Prostate gland (tissue), 2 donors: ENCODE measurements at regions not wholly inside any gene's neighbourhood (a gene's known extent, or its start where the extent isn't known, plus 50 kb on each side); places are given as distances from the start of the nearest gene placed in this dataset.
"Not testable (repeated sequence)": the region's sequence is repeated elsewhere in the genome, so short reads cannot be mapped to it uniquely, and the experiment has no call there.

Experiments
- DNase-seq: peaks from one replicate; pipeline ENCODE4 v3.0.0-alpha.2; 2019; ENCODE audit warnings: low spot score
- H3K27ac ChIP-seq, 2 donors: fragments of 200-600 bp; sonication (generic); 2 replicates each; pipeline ENCODE4 v1.5.1; 2017 to 2019
- H3K27me3 ChIP-seq: fragments of 200-600 bp; sonication (generic); replicated peaks from 2 replicates; pipeline ENCODE4 v1.5.1; 2019; ENCODE audit not compliant: insufficient read depth
- H3K36me3 ChIP-seq, 2 donors: fragments of 200-600 bp; sonication (generic); 1 replicate in 1 of 2; 2 replicates in 1 of 2; pipeline versions ENCODE4 v1.5.1 to v1.8.1; 2017 to 2019
- H3K4me1 ChIP-seq: fragments of 200-600 bp; sonication (generic); replicated peaks from 2 replicates; pipeline ENCODE4 v1.5.1; 2019
- H3K4me3 ChIP-seq, 2 donors: fragments of 200-600 bp; sonication (generic); 2 replicates each; pipeline ENCODE4 v1.5.1; 2017 to 2019
- H3K9me3 ChIP-seq: fragments of 200-600 bp; sonication (generic); 2 replicates; pipeline ENCODE4 v1.5.1; 2017
- CTCF ChIP-seq, 4 experiments: fragments of 200-600 bp in 2 of 4; fragments of 450-650 bp in 2 of 4; sonication (generic) in 2 of 4; IDR thresholded peaks; 1 replicate in 3 of 4; 2 replicates in 1 of 4; pipeline ENCODE4 v1.5.1; 2016 to 2019; ENCODE audit warnings: antibody characterized with exemption in 4 of 4, mild to moderate bottlenecking in 2 of 4, moderate library complexity in 2 of 4
- POLR2A ChIP-seq: fragments of 450-650 bp; IDR thresholded peaks from one replicate; pipeline ENCODE4 v1.6.1; 2016; ENCODE audit warnings: antibody characterized with exemption, mild to moderate bottlenecking
- POLR2AphosphoS5 ChIP-seq: sonication (generic); formaldehyde crosslinking; IDR thresholded peaks from one replicate; pipeline ENCODE4 v1.6.1; 2017; ENCODE audit warnings: antibody characterized with exemption
- WGBS: methylation state at CpG from one replicate; pipeline ENCODE4 v1.1.5; 2018; 5-methylcytosine and 5-hydroxymethylcytosine counted together
- intact Hi-C: fragments of 100-400 bp; cut with DNase I; formaldehyde crosslinking; loops from one replicate; pipeline ENCODE4 v1.14.2; 2022

- Histone ChIP-seq H3K27ac (no peak overlapping the region), H3K27me3 (no peaks in the 10 kb centered on the region), H3K9me3 (no peaks in the 10 kb centered on the region), H3K4me1 (peaks cover 3% of the 10 kb centered on the region), H3K4me3 (no peak overlapping the region), H3K36me3 (no peaks in the 10 kb centered on the region)
- intact Hi-C loops = no loop called here
- TF ChIP-seq POLR2AphosphoS5 = no peak
- TF ChIP-seq POLR2A = no peak
- no peak for TF ChIP-seq CTCF (IDR thresholded peaks at IDR 0.05)
- DNase-seq = no peak
Measured at GRCh38 chr1:232316864-232317263, 313.1 kb downstream of the SIPA1L2 start.

- intact Hi-C loops, H3K4me1 ChIP-seq, H3K36me3 ChIP-seq, H3K9me3 ChIP-seq, H3K27me3 ChIP-seq, H3K27ac ChIP-seq, H3K4me3 ChIP-seq, DNase-seq: not testable (repeated sequence)
- WGBS = 95% methylated on average over 15 of the region's 15 CpGs
Measured at GRCh38 chr1:232313876-232314275, 316.1 kb downstream of the SIPA1L2 start.

GRCh38 chr1:232310541-232310940, 319.4 kb downstream of the SIPA1L2 start:
- WGBS = 81% methylated on average over 5 of the region's 5 CpGs
- Histone ChIP-seq H3K36me3 (no peaks in the 10 kb centered on the region), H3K9me3 (no peaks in the 10 kb centered on the region), H3K27me3 (no peaks in the 10 kb centered on the region), H3K4me1 (peaks cover 5% of the 10 kb centered on the region), H3K27ac (no peak overlapping the region), H3K4me3 (no peak overlapping the region)
- intact Hi-C loops = no loop called here
- no peak for DNase-seq
- TF ChIP-seq CTCF (IDR thresholded peaks at IDR 0.05) = no peak
- TF ChIP-seq POLR2A = no peak

- intact Hi-C loops = loop anchor here (10.0 kb wide), 1 partner anchor 316 kb away; no protein-coding TSS in a partner anchor
- H3K36me3 ChIP-seq = no peaks in the 10 kb centered on the region
- no peaks in the 10 kb centered on the region for H3K27me3 ChIP-seq
- H3K27ac ChIP-seq = no peak overlapping the region
- no peak overlapping the region for H3K4me3 ChIP-seq
- WGBS = 72% methylated on average over 3 of the region's 3 CpGs
- DNase-seq = no peak
- TF ChIP-seq POLR2A (no peak), CTCF (IDR thresholded peaks at IDR 0.05) (no peak), POLR2AphosphoS5 (no peak)
- H3K9me3 ChIP-seq = no peaks in the 10 kb centered on the region
- H3K4me1 ChIP-seq = peaks cover 5% of the 10 kb centered on the region
Measured at GRCh38 chr1:232308616-232309015, 321.3 kb downstream of the SIPA1L2 start.

GRCh38 chr1:232307296-232308017, 322.5 kb downstream of the SIPA1L2 start:
- Histone ChIP-seq H3K9me3 (no peaks in the 10 kb centered on the region), H3K27me3 (no peaks in the 10 kb centered on the region), H3K4me3 (no peak overlapping the region), H3K36me3 (no peaks in the 10 kb centered on the region), H3K27ac (no peak overlapping the region), H3K4me1 (peaks cover 5% of the 10 kb centered on the region)
- no peak for DNase-seq
- TF ChIP-seq CTCF (IDR thresholded peaks at IDR 0.05) (no peak), POLR2A (no peak), POLR2AphosphoS5 (no peak)
- 65% methylated on average over 5 of the region's 5 CpGs for WGBS
- intact Hi-C loops = loop anchor here (10.0 kb wide), 1 partner anchor 317 kb away; no protein-coding TSS in a partner anchor
